HepG2 (cell line): ENCODE measurements at regions not wholly inside any gene's neighbourhood (a gene's known extent, or its start where the extent isn't known, plus 50 kb on each side); places are given as distances from the start of the nearest gene placed in this dataset.

Experiments used
- ATAC-seq: fragments of 200-7000 bp; cut with Tn5 transposase; 3 replicates; pipeline ENCODE4 v1.9.1; 2020; ENCODE audit warnings: mild to moderate bottlenecking, moderate library complexity
- BruUV-seq: library from RNA; stranded (reverse); fragments of 400-500 nt; replicated peaks from 2 replicates; lab custom pipeline; 2021; lab: Mats Ljungman, UMichigan
- CTCF ChIA-PET: fragments of 300-600 bp; formaldehyde crosslinking; extraction: SDS; loops from one replicate; lab custom pipeline; 2021; ENCODE audit warnings: low total read pairs, inconsistent platforms, low intra/inter-chr PET ratio; lab: Yijun Ruan, JAX
- POLR2A ChIA-PET: fragments of 350-600 bp; sonication (Branson Sonifier 250); formaldehyde crosslinking; loops from one replicate; lab custom pipeline; 2020; ENCODE audit warnings: antibody characterized with exemption, inconsistent platforms; lab: Yijun Ruan, JAX
- DNase-seq: peaks from one replicate; pipeline ENCODE4 v3.0.0-alpha.2; 2015; ENCODE audit warnings: low spot score
- FAIRE-seq: peaks from 3 replicates; lab custom pipeline; 2011; peaks lifted over from hg19 to GRCh38; lab: Jason Lieb, UNC
- H2AFZ ChIP-seq: one replicate; pipeline ENCODE4 v1.6.1; 2011; ENCODE audit warnings: low read length, inconsistent platforms
- H3K27ac ChIP-seq: fragments of 300-600 bp; 3 replicates; pipeline ENCODE4 v1.8.0; 2011; ENCODE audit warnings: mixed run types, mild to moderate bottlenecking, mixed read lengths, low read length, inconsistent platforms; ENCODE audit not compliant: insufficient read depth; ENCODE audit errors: extremely low read length
- H3K27me3 ChIP-seq, 2 experiments: fragments of 200-600 bp in 1 of 2; 2 replicates in 1 of 2; 3 replicates in 1 of 2; pipeline versions ENCODE4 v1.6.0 to v1.8.0; 2011; ENCODE audit warnings: low read length in 2 of 2, mild to moderate bottlenecking in 2 of 2, moderate library complexity in 2 of 2, inconsistent platforms in 1 of 2; ENCODE audit not compliant: insufficient read depth in 2 of 2, control insufficient read depth in 1 of 2
- H3K36me3 ChIP-seq, 2 experiments: fragments of 200-600 bp in 1 of 2; replicated peaks in 1 of 2; 2 replicates in 1 of 2; 3 replicates in 1 of 2; pipeline versions ENCODE4 v1.5.1 to v1.8.0; 2011; ENCODE audit warnings: low read length in 2 of 2, inconsistent platforms in 1 of 2; ENCODE audit not compliant: insufficient read depth in 2 of 2, control insufficient read depth in 1 of 2
- H3K4me1 ChIP-seq: 2 replicates; pipeline ENCODE4 v1.5.1; 2012; ENCODE audit warnings: low read length, inconsistent platforms; ENCODE audit not compliant: insufficient read depth
- H3K4me2 ChIP-seq: 2 replicates; pipeline ENCODE4 v1.6.0; 2011; ENCODE audit warnings: low read depth, low read length, inconsistent platforms
- H3K4me3 ChIP-seq, 3 experiments: fragments of 200-600 bp in 1 of 3; sonication (generic), shearing (Covaris generic) in 1 of 3; replicated peaks in 1 of 3; 2 replicates each; pipeline ENCODE4 v1.5.1; 2011 to 2016; ENCODE audit warnings: low read length in 3 of 3, inconsistent platforms in 2 of 3, low read depth in 2 of 3, mild to moderate bottlenecking in 2 of 3, control low read depth in 1 of 3, mixed read lengths in 1 of 3; ENCODE audit not compliant: insufficient read depth in 1 of 3
- H3K79me2 ChIP-seq: one replicate; pipeline ENCODE4 v1.6.1; 2011; ENCODE audit warnings: low read length, inconsistent platforms; ENCODE audit not compliant: insufficient read depth
- H3K9ac ChIP-seq: 2 replicates; pipeline ENCODE4 v1.6.0; 2011; ENCODE audit warnings: mild to moderate bottlenecking, low read depth, low read length, inconsistent platforms; ENCODE audit not compliant: insufficient read depth
- H3K9me3 ChIP-seq: 2 replicates; pipeline ENCODE4 v1.5.1; 2012; ENCODE audit warnings: mild to moderate bottlenecking, low read length
- H4K20me1 ChIP-seq: 2 replicates; pipeline ENCODE4 v1.6.0; 2011; ENCODE audit warnings: inconsistent platforms, mild to moderate bottlenecking, low read length, moderate library complexity; ENCODE audit not compliant: insufficient read depth
- ATF7 ChIP-seq, 2 experiments: fragments of 450-650 bp in 1 of 2; sonication (generic) in 1 of 2; formaldehyde crosslinking in 1 of 2; IDR thresholded peaks; 2 replicates each; pipeline versions ENCODE4 v1.4.0 to v1.6.1; 2016 to 2020; ENCODE audit warnings: antibody characterized with exemption in 1 of 2, mild to moderate bottlenecking in 1 of 2, missing genetic modification reagents in 1 of 2
- FOSL2 ChIP-seq: sonication (generic); formaldehyde crosslinking; IDR thresholded peaks from 2 replicates; pipeline ENCODE4 v1.4.0; 2020; ENCODE audit warnings: missing genetic modification reagents
- FOXM1 ChIP-seq: sonication (generic); formaldehyde crosslinking; IDR thresholded peaks from 2 replicates; pipeline ENCODE4 v1.5.0; 2020; ENCODE audit warnings: missing genetic modification reagents
- HMGA1 ChIP-seq: sonication (generic); formaldehyde crosslinking; conservative IDR thresholded peaks from 2 replicates; pipeline ENCODE4 v1.4.0; 2020; ENCODE audit warnings: missing genetic modification reagents
- KDM5A ChIP-seq: fragments of 200-600 bp; sonication (generic); IDR thresholded peaks from 2 replicates; pipeline ENCODE4 v1.7.0; 2018; ENCODE audit warnings: antibody characterized with exemption, mild to moderate bottlenecking, low read length, borderline replicate concordance
- MBNL3 ChIP-seq: fragments of 250-450 bp; sonication (Bioruptor Pico); conservative IDR thresholded peaks from 2 replicates; pipeline ENCODE4 v1.8.0; 2022; ENCODE audit warnings: mild to moderate bottlenecking, inconsistent platforms
- PPARG ChIP-seq: conservative IDR thresholded peaks from 2 replicates; pipeline ENCODE4 v1.6.1; 2016; ENCODE audit warnings: missing biosample characterization, missing genetic modification reagents
- REL ChIP-seq: sonication (generic); formaldehyde crosslinking; conservative IDR thresholded peaks from 2 replicates; pipeline ENCODE4 v1.8.0; 2022; ENCODE audit warnings: mild to moderate bottlenecking, missing genetic modification reagents, moderate library complexity
- RFX1 ChIP-seq: fragments of 450-650 bp; IDR thresholded peaks from 2 replicates; pipeline ENCODE4 v1.6.1; 2017
- RFX3 ChIP-seq: IDR thresholded peaks from 2 replicates; pipeline ENCODE4 v1.6.1; 2016; ENCODE audit warnings: missing biosample characterization, missing genetic modification reagents
- RXRA ChIP-seq: sonication (generic); formaldehyde crosslinking; IDR thresholded peaks from 2 replicates; pipeline ENCODE4 v1.5.1; 2020; ENCODE audit warnings: missing genetic modification reagents
- ZNF235 ChIP-seq: sonication (generic); formaldehyde crosslinking; IDR thresholded peaks from 2 replicates; pipeline ENCODE4 v1.8.1; 2023; ENCODE audit warnings: mild to moderate bottlenecking, missing genetic modification reagents, borderline replicate concordance
- ZNF430 ChIP-seq: sonication (generic); formaldehyde crosslinking; IDR thresholded peaks from 2 replicates; pipeline ENCODE4 v1.9.0; 2021; ENCODE audit warnings: mild to moderate bottlenecking, missing genetic modification reagents
- ZSCAN21 ChIP-seq: sonication (generic); formaldehyde crosslinking; IDR thresholded peaks from 2 replicates; pipeline ENCODE4 v1.8.0; 2022; ENCODE audit warnings: mild to moderate bottlenecking, missing genetic modification reagents, moderate library complexity, borderline replicate concordance
- WGBS: methylation state at CpG from one replicate; pipeline ENCODE4 v1.1.6; 2017; ENCODE audit warnings: low lambda C conversion rate; 5-methylcytosine and 5-hydroxymethylcytosine counted together
- in situ Hi-C: cut with HindIII; loops from 2 replicates; pipeline ENCODE4 v1.10.0; 2017; ENCODE audit warnings: low pct_unique_long_range_greater_than_20kb; ENCODE audit not compliant: extremely low pct_ligation_motif_present
- intact Hi-C: fragments of 100-400 bp; cut with micrococcal nuclease; formaldehyde crosslinking; loops from one replicate; pipeline ENCODE4 v1.10.0; 2022; ENCODE audit not compliant: unreplicated experiment
- TF ChIP-seq, protein P1 (sequence below): fragments of 450-650 bp; IDR thresholded peaks from 2 replicates; pipeline ENCODE4 v1.6.1; 2017
- TF ChIP-seq, protein P2 (sequence below): sonication (generic); formaldehyde crosslinking; IDR thresholded peaks from 2 replicates; pipeline ENCODE4 v1.9.0; 2021; ENCODE audit warnings: missing genetic modification reagents, mild to moderate bottlenecking, borderline replicate concordance

DNA sequence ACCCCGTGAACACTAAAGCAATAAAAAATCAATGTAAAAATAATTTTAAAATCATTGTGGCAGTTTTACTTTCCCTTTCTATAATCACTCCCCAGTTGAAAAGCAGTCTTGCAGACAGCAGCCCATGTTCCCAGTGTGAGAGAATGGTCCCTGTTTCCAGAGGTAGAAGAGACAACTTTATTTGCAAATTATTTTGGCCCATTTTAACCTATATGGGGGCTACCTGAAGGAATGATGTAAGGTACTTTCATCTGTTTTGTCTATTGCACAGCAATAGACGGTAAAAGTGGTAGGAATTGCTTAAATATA, 559.8 kb downstream of the ZWINT start:
- in situ Hi-C loops (no loop called here), intact Hi-C loops (no loop called here)
- ChIA-PET CTCF (no interaction called here), POLR2A (no interaction called here)
- H3K27ac ChIP-seq = no peak overlapping the region
- BruUV-seq = no TSS peak
- H3K4me1 ChIP-seq = no peaks in the 10 kb centered on the region
- no peak overlapping the region for H3K4me3 ChIP-seq
- H3K9me3 ChIP-seq = no peaks in the 10 kb centered on the region
- WGBS = 0% methylated on average over 2 of the region's 2 CpGs
- no peak overlapping the region for H3K4me2 ChIP-seq
- no peak overlapping the region for H3K9ac ChIP-seq
- TF ChIP-seq FOSL2 (CRISPR knock-in tag) (no peak), ZNF235 (CRISPR knock-in tag) (no peak), ZNF430 (CRISPR knock-in tag) (no peak)
- TF ChIP-seq, all 625 proteins: peak for 0
- FAIRE-seq (no peak), DNase-seq (no peak), ATAC-seq (no peak)
- Histone ChIP-seq H2AFZ (no peak overlapping the region), H4K20me1 (no peaks in the 10 kb centered on the region), H3K27me3 (no peaks in the 10 kb centered on the region), H3K36me3 (no peaks in the 10 kb centered on the region), H3K79me2 (no peaks in the 10 kb centered on the region)

DNA sequence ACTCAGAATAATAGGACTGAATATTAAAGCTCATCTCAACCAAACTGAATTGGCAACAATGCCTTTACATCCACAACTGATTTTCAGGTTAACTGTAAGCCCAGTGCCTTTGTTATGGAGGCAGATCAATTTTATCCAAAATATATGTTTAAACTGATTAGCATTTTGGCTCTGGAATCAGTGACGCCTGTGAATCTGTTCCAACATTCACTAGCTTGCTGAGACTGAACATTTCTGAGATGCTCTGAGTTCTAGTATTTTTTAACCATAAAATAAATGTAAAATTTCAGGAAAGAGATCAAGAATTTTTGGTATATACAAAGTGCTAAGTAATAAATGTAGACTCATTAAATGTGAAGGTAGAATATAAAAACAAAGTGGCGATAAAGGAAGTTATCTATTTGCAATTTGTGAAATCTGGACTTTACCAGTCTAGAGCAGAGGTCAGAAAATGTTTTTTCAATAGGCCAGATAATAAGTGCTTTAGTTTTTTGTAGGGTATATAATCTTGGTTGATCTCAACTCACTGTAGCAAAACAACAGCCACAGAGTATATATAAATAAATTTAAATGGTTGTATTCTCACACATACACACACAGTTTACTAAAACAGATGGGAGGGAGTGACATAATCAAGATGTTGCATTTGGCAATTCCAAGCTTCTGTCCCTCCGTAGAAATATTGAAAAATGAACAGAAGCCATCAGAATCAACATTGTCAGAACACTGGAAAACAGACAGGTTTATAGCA, 560.3 kb downstream of the ZWINT start:
- BruUV-seq = no TSS peak
- Histone ChIP-seq H3K27me3 (no peaks in the 10 kb centered on the region), H3K36me3 (no peaks in the 10 kb centered on the region), H3K9me3 (no peaks in the 10 kb centered on the region), H4K20me1 (no peaks in the 10 kb centered on the region), H3K4me1 (no peaks in the 10 kb centered on the region), H3K79me2 (no peaks in the 10 kb centered on the region), H3K4me3 (no peak overlapping the region), H3K4me2 (no peak overlapping the region), H3K9ac (no peak overlapping the region), H3K27ac (no peak overlapping the region), H2AFZ (no peak overlapping the region)
- ATAC-seq (no peak), FAIRE-seq (no peak), DNase-seq (no peak)
- POLR2A ChIA-PET = no interaction called here
- intact Hi-C loops = no loop called here
- in situ Hi-C loops = no loop called here
- CTCF ChIA-PET = no interaction called here
- WGBS = 0% methylated on average over 3 of the region's 3 CpGs
- no peak for TF ChIP-seq MBNL3 (CRISPR knock-in tag)
- no peak for TF ChIP-seq HMGA1 (CRISPR knock-in tag)
- no peak for TF ChIP-seq RFX1
- TF ChIP-seq, protein P1, sequence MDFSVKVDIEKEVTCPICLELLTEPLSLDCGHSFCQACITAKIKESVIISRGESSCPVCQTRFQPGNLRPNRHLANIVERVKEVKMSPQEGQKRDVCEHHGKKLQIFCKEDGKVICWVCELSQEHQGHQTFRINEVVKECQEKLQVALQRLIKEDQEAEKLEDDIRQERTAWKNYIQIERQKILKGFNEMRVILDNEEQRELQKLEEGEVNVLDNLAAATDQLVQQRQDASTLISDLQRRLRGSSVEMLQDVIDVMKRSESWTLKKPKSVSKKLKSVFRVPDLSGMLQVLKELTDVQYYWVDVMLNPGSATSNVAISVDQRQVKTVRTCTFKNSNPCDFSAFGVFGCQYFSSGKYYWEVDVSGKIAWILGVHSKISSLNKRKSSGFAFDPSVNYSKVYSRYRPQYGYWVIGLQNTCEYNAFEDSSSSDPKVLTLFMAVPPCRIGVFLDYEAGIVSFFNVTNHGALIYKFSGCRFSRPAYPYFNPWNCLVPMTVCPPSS = no peak
- TF ChIP-seq, protein P2, sequence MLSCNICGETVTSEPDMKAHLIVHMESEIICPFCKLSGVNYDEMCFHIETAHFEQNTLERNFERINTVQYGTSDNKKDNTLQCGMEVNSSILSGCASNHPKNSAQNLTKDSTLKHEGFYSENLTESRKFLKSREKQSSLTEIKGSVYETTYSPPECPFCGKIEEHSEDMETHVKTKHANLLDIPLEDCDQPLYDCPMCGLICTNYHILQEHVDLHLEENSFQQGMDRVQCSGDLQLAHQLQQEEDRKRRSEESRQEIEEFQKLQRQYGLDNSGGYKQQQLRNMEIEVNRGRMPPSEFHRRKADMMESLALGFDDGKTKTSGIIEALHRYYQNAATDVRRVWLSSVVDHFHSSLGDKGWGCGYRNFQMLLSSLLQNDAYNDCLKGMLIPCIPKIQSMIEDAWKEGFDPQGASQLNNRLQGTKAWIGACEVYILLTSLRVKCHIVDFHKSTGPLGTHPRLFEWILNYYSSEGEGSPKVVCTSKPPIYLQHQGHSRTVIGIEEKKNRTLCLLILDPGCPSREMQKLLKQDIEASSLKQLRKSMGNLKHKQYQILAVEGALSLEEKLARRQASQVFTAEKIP (CRISPR knock-in tag) = no peak
- no peak for TF ChIP-seq REL (CRISPR knock-in tag)
- no peak for TF ChIP-seq ZSCAN21 (CRISPR knock-in tag)
- no peak for TF ChIP-seq RFX3
- TF ChIP-seq KDM5A = no peak
- TF ChIP-seq ATF7 (IDR thresholded peaks at IDR 0.05) = no peak
- TF ChIP-seq ATF7 (CRISPR knock-in tag; IDR thresholded peaks at IDR 0.05) = no peak
- no peak for TF ChIP-seq RXRA
- no peak for TF ChIP-seq PPARG (CRISPR knock-in tag)
- TF ChIP-seq FOXM1 (CRISPR knock-in tag) = no peak
